Neural progenitor cell (in vitro differentiated cells): ENCODE measurements at regions not wholly inside any gene's neighbourhood (a gene's known extent, or its start where the extent isn't known, plus 50 kb on each side); places are given as distances from the start of the nearest gene placed in this dataset.

ENCODE experiments used
- DNase-seq: peaks from one replicate; pipeline ENCODE4 v3.0.0-alpha.2; 2016; ENCODE audit warnings: low spot score
- H2AFZ ChIP-seq: fragments of 200-600 bp; sonication (generic); replicated peaks from 2 replicates; pipeline ENCODE4 v1.6.1; 2016; ENCODE audit warnings: antibody characterized with exemption
- H3F3A ChIP-seq: fragments of 200-600 bp; sonication (generic); 2 replicates; pipeline ENCODE4 v1.6.1; 2016; ENCODE audit warnings: antibody characterized with exemption, low read depth
- H3K27ac ChIP-seq: fragments of 200-600 bp; sonication (generic); 2 replicates; pipeline ENCODE4 v1.5.1; 2016; ENCODE audit warnings: mild to moderate bottlenecking
- H3K27me3 ChIP-seq: fragments of 200-600 bp; sonication (generic); 2 replicates; pipeline ENCODE4 v1.6.1; 2016; ENCODE audit warnings: mild to moderate bottlenecking, moderate library complexity
- H3K36me3 ChIP-seq: fragments of 200-600 bp; sonication (generic); 2 replicates; pipeline ENCODE4 v1.5.1; 2016
- H3K4me1 ChIP-seq: fragments of 200-600 bp; sonication (generic); 2 replicates; pipeline ENCODE4 v1.6.1; 2016; ENCODE audit warnings: mixed run types
- H3K4me2 ChIP-seq: fragments of 200-600 bp; sonication (generic); 2 replicates; pipeline ENCODE4 v1.6.1; 2016
- H3K4me3 ChIP-seq: fragments of 200-600 bp; sonication (generic); 2 replicates; pipeline ENCODE4 v1.5.1; 2016
- H3K79me2 ChIP-seq: fragments of 200-600 bp; sonication (generic); 2 replicates; pipeline ENCODE4 v1.6.1; 2016; ENCODE audit warnings: low read depth
- H3K9ac ChIP-seq: fragments of 200-600 bp; sonication (generic); 2 replicates; pipeline ENCODE4 v1.6.1; 2016
- H3K9me3 ChIP-seq: fragments of 200-600 bp; sonication (generic); 2 replicates; pipeline ENCODE4 v1.5.1; 2016; ENCODE audit warnings: low read depth
- H4K20me1 ChIP-seq: fragments of 200-600 bp; sonication (generic); 2 replicates; pipeline ENCODE4 v1.6.1; 2016; ENCODE audit warnings: low read depth
- H3K27ac Mint-ChIP-seq: 3 replicates; pipeline ENCODE4 v1.8.0; 2021; ENCODE audit warnings: mixed read lengths
- H3K27me3 Mint-ChIP-seq: 2 replicates; pipeline ENCODE4 v1.8.0; 2022; ENCODE audit warnings: low read depth, mild to moderate bottlenecking, inconsistent platforms, moderate library complexity, mixed read lengths; ENCODE audit not compliant: insufficient read depth
- H3K36me3 Mint-ChIP-seq: 3 replicates; pipeline ENCODE4 v1.8.0; 2021; ENCODE audit warnings: mixed read lengths
- H3K4me1 Mint-ChIP-seq: 3 replicates; pipeline ENCODE4 v1.8.0; 2021; ENCODE audit warnings: mixed read lengths
- H3K4me3 Mint-ChIP-seq: 3 replicates; pipeline ENCODE4 v1.8.0; 2021; ENCODE audit warnings: mild to moderate bottlenecking, moderate library complexity, mixed read lengths
- H3K9me3 Mint-ChIP-seq: 3 replicates; pipeline ENCODE4 v1.8.0; 2020; ENCODE audit warnings: mixed read lengths
- CTCF ChIP-seq: fragments of 200-600 bp; sonication (generic); IDR thresholded peaks from 2 replicates; pipeline ENCODE4 v1.5.1; 2017; ENCODE audit warnings: antibody characterized with exemption, mild to moderate bottlenecking
- EZH2 ChIP-seq: fragments of 200-600 bp; sonication (generic); IDR thresholded peaks from 2 replicates; pipeline ENCODE4 v1.6.1; 2017; ENCODE audit warnings: antibody characterized with exemption, mild to moderate bottlenecking, moderate library complexity
- EZH2phosphoT487 ChIP-seq: fragments of 200-600 bp; sonication (generic); IDR thresholded peaks from 2 replicates; pipeline ENCODE4 v1.6.1; 2017; ENCODE audit warnings: antibody characterized with exemption

- TF ChIP-seq CTCF (no peak), EZH2phosphoT487 (no peak), EZH2 (no peak)
Measured at GRCh38 chr10:111481866-111482265, 405.0 kb downstream of the ADRA2A start.

GRCh38 chr10:111482621-111483216, 405.9 kb downstream of the ADRA2A start:
- H3K27me3 ChIP-seq: no peaks in the 10 kb centered on the region
- no peaks in the 10 kb centered on the region for H3K36me3 Mint-ChIP-seq
- H3K4me3 Mint-ChIP-seq: no peak overlapping the region

More at GRCh38 chr10:111481866-111482265, 405.0 kb downstream of the ADRA2A start:
- Histone ChIP-seq H2AFZ (no peak overlapping the region), H3K27me3 (no peaks in the 10 kb centered on the region), H3K9me3 (no peaks in the 10 kb centered on the region), H4K20me1 (no peaks in the 10 kb centered on the region), H3K36me3 (no peaks in the 10 kb centered on the region), H3K4me2 (no peak overlapping the region), H3K79me2 (no peaks in the 10 kb centered on the region), H3K4me1 (peaks cover 3% of the 10 kb centered on the region), H3F3A (no peaks in the 10 kb centered on the region), H3K4me3 (no peak overlapping the region), H3K27ac (no peak overlapping the region), H3K9ac (no peak overlapping the region)
- Mint-ChIP-seq H3K27me3 (no peaks in the 10 kb centered on the region), H3K4me1 (no peaks in the 10 kb centered on the region), H3K4me3 (no peak overlapping the region), H3K27ac (no peak overlapping the region), H3K9me3 (no peaks in the 10 kb centered on the region), H3K36me3 (no peaks in the 10 kb centered on the region)
- no peak for DNase-seq

GRCh38 chr10:111485767-111486166, 408.9 kb downstream of the ADRA2A start:
- H3K4me3 ChIP-seq: no peak overlapping the region
- TF ChIP-seq EZH2 (no peak), EZH2phosphoT487 (no peak), CTCF (no peak)

More at GRCh38 chr10:111482621-111483216, 405.9 kb downstream of the ADRA2A start:
- no peak overlapping the region for H2AFZ ChIP-seq
- no peaks in the 10 kb centered on the region for H3K4me1 ChIP-seq
- H3F3A ChIP-seq: no peaks in the 10 kb centered on the region
- no peaks in the 10 kb centered on the region for H3K79me2 ChIP-seq
- H3K9me3 Mint-ChIP-seq: peaks cover 4% of the 10 kb centered on the region
- no peaks in the 10 kb centered on the region for H3K27me3 Mint-ChIP-seq
- no peak overlapping the region for H3K4me3 ChIP-seq
- TF ChIP-seq EZH2 (no peak), EZH2phosphoT487 (no peak), CTCF (no peak)
- no peak overlapping the region for H3K9ac ChIP-seq
- no peak overlapping the region for H3K4me2 ChIP-seq
- no peaks in the 10 kb centered on the region for H4K20me1 ChIP-seq
- H3K9me3 ChIP-seq: no peaks in the 10 kb centered on the region
- no peaks in the 10 kb centered on the region for H3K36me3 ChIP-seq
- no peaks in the 10 kb centered on the region for H3K4me1 Mint-ChIP-seq
- H3K27ac ChIP-seq: no peak overlapping the region
- DNase-seq: no peak
- H3K27ac Mint-ChIP-seq: no peak overlapping the region

More at GRCh38 chr10:111485767-111486166, 408.9 kb downstream of the ADRA2A start:
- peaks cover 29% of the 10 kb centered on the region for H3K9me3 Mint-ChIP-seq
- Histone ChIP-seq H3K4me1 (no peaks in the 10 kb centered on the region), H3K9me3 (peaks cover 20% of the 10 kb centered on the region), H3K36me3 (no peaks in the 10 kb centered on the region), H3K9ac (no peak overlapping the region), H2AFZ (no peak overlapping the region), H3K27ac (no peak overlapping the region), H3K27me3 (no peaks in the 10 kb centered on the region), H3K79me2 (no peaks in the 10 kb centered on the region), H3F3A (no peaks in the 10 kb centered on the region), H4K20me1 (no peaks in the 10 kb centered on the region), H3K4me2 (no peak overlapping the region)
- H3K4me1 Mint-ChIP-seq: no peaks in the 10 kb centered on the region
- H3K27me3 Mint-ChIP-seq: peaks cover 2% of the 10 kb centered on the region
- H3K27ac Mint-ChIP-seq: no peak overlapping the region
- peaks cover 2% of the 10 kb centered on the region for H3K36me3 Mint-ChIP-seq
- DNase-seq: no peak
- no peak overlapping the region for H3K4me3 Mint-ChIP-seq
